A549 (cell line): ENCODE measurements at regions not wholly inside any gene's neighbourhood (a gene's known extent, or its start where the extent isn't known, plus 50 kb on each side); places are given as distances from the start of the nearest gene placed in this dataset.
"Not testable (repeated sequence)": the region's sequence is repeated elsewhere in the genome, so short reads cannot be mapped to it uniquely, and the experiment has no call there.

Experiments used
- ATAC-seq, 2 experiments: fragments of 200-7000 bp in 1 of 2; fragments of >200 bp in 1 of 2; cut with Nextera tagmentation in 1 of 2; cut with Tn5 transposase in 1 of 2; 3 replicates each; pipeline versions ENCODE4 v1.8.0 to v1.9.1; 2018 to 2020; ENCODE audit warnings: mild to moderate bottlenecking in 1 of 2, moderate library complexity in 1 of 2
- CTCF ChIA-PET: fragments of 300-600 bp; sonication (Branson Sonifier 250); formaldehyde crosslinking; extraction: SDS; loops from one replicate; lab custom pipeline; 2021; ENCODE audit warnings: antibody characterized with exemption, inconsistent platforms; lab: Yijun Ruan, JAX
- POLR2A ChIA-PET: fragments of 350-600 bp; formaldehyde crosslinking; extraction: SDS; loops from one replicate; lab custom pipeline; 2021; ENCODE audit warnings: antibody characterized with exemption, inconsistent platforms; lab: Yijun Ruan, JAX
- DNase-seq, 2 experiments: peaks; one replicate each; pipeline versions ENCODE4 v3.0.0 to v3.0.0-alpha.2; 2011 to 2016; ENCODE audit warnings: low read depth in 1 of 2, low spot score in 1 of 2
- FAIRE-seq: peaks from 2 replicates; lab custom pipeline; 2011; peaks lifted over from hg19 to GRCh38; lab: Jason Lieb, UNC
- H3K27ac ChIP-seq, 2 experiments: fragments of >200 bp; sonication (Bioruptor Twin); formaldehyde crosslinking; 3 replicates each; pipeline ENCODE4 v1.5.1; 2016 to 2017
- H3K4me1 ChIP-seq: fragments of >200 bp; sonication (Bioruptor Twin); formaldehyde crosslinking; 3 replicates; pipeline ENCODE4 v1.6.1; 2016
- H3K4me2 ChIP-seq: fragments of >200 bp; sonication (Bioruptor Twin); formaldehyde crosslinking; 3 replicates; pipeline ENCODE4 v1.6.1; 2016
- H3K4me3 ChIP-seq: fragments of >200 bp; sonication (Bioruptor Twin); formaldehyde crosslinking; 3 replicates; pipeline ENCODE4 v1.5.1; 2016
- H3K9me3 ChIP-seq: fragments of >200 bp; sonication (Bioruptor Twin); formaldehyde crosslinking; 3 replicates; pipeline ENCODE4 v1.6.1; 2016
- CBX8 ChIP-seq: fragments of 200-600 bp; sonication (generic); IDR thresholded peaks from 2 replicates; pipeline ENCODE4 v1.6.1; 2016
- CEBPB ChIP-seq, 2 experiments: fragments of >200 bp in 1 of 2; sonication (Bioruptor Twin) in 1 of 2; formaldehyde crosslinking in 1 of 2; IDR thresholded peaks; 2 replicates each; pipeline ENCODE4 v1.6.1; 2012 to 2016
- CHD2 ChIP-seq: fragments of 150-350 bp; IDR thresholded peaks from 2 replicates; pipeline ENCODE4 v1.6.1; 2014; ENCODE audit warnings: low read length; ENCODE audit not compliant: partially characterized antibody
- CHD4 ChIP-seq: fragments of 200-600 bp; sonication (generic); IDR thresholded peaks from 2 replicates; pipeline ENCODE4 v1.6.1; 2016; ENCODE audit warnings: antibody characterized with exemption, mild to moderate bottlenecking, borderline replicate concordance
- EP300 ChIP-seq, 2 experiments: fragments of >200 bp; sonication (Bioruptor Twin); formaldehyde crosslinking; IDR thresholded peaks; 2 replicates in 1 of 2; 3 replicates in 1 of 2; pipeline ENCODE4 v1.6.1; 2016 to 2017
- ESRRA ChIP-seq: fragments of 150-350 bp; IDR thresholded peaks from 2 replicates; pipeline ENCODE4 v1.6.1; 2014; ENCODE audit warnings: mild to moderate bottlenecking, low read length, borderline replicate concordance
- FOSB ChIP-seq: fragments of 250-450 bp; sonication (Bioruptor Pico); IDR thresholded peaks from 2 replicates; pipeline ENCODE4 v1.5.0; 2020; ENCODE audit warnings: mild to moderate bottlenecking, moderate library complexity
- FOXS1 ChIP-seq: fragments of 250-450 bp; sonication (Bioruptor Pico); IDR thresholded peaks from 2 replicates; pipeline ENCODE4 v1.5.0; 2020; ENCODE audit warnings: mild to moderate bottlenecking, moderate library complexity
- GATA3 ChIP-seq: IDR thresholded peaks from 2 replicates; pipeline ENCODE4 v1.6.1; 2012; ENCODE audit warnings: borderline replicate concordance
- HEYL ChIP-seq: fragments of 250-450 bp; sonication (Bioruptor Pico); IDR thresholded peaks from 2 replicates; pipeline ENCODE4 v1.8.0; 2021; ENCODE audit warnings: mild to moderate bottlenecking, moderate library complexity
- HOXB5 ChIP-seq: fragments of 250-450 bp; sonication (Bioruptor Pico); IDR thresholded peaks from 2 replicates; pipeline ENCODE4 v1.5.0; 2020; ENCODE audit warnings: mild to moderate bottlenecking, moderate library complexity
- KDM1A ChIP-seq: fragments of 200-600 bp; sonication (generic); IDR thresholded peaks from 2 replicates; pipeline ENCODE4 v1.6.1; 2016; ENCODE audit warnings: low read depth, mild to moderate bottlenecking
- KDM5A ChIP-seq: fragments of 200-600 bp; sonication (generic); IDR thresholded peaks from 2 replicates; pipeline ENCODE4 v1.6.1; 2016; ENCODE audit warnings: antibody characterized with exemption, mild to moderate bottlenecking
- NR3C1 ChIP-seq: fragments of >200 bp; sonication (Bioruptor Twin); formaldehyde crosslinking; IDR thresholded peaks from 3 replicates; pipeline ENCODE4 v1.6.1; 2017
- PHF8 ChIP-seq: fragments of 200-600 bp; sonication (generic); IDR thresholded peaks from 2 replicates; pipeline ENCODE4 v1.6.1; 2016; ENCODE audit warnings: low read depth, mild to moderate bottlenecking, antibody characterized with exemption, moderate library complexity, borderline replicate concordance
- RFX5 ChIP-seq: fragments of 450-650 bp; IDR thresholded peaks from 2 replicates; pipeline ENCODE4 v1.7.1; 2014; ENCODE audit warnings: antibody characterized with exemption, mild to moderate bottlenecking, moderate library complexity
- RNF2 ChIP-seq: fragments of 200-600 bp; sonication (generic); IDR thresholded peaks from 2 replicates; pipeline ENCODE4 v1.6.1; 2016; ENCODE audit warnings: low read depth, mild to moderate bottlenecking, antibody characterized with exemption, moderate library complexity, borderline replicate concordance
- SREBF2 ChIP-seq: fragments of 450-650 bp; IDR thresholded peaks from 2 replicates; pipeline ENCODE4 v1.6.1; 2014; ENCODE audit warnings: mild to moderate bottlenecking, moderate library complexity
- TP53 ChIP-seq: fragments of 250-450 bp; sonication (Bioruptor Pico); IDR thresholded peaks from 2 replicates; pipeline ENCODE4 v1.5.0; 2021; ENCODE audit warnings: mild to moderate bottlenecking, moderate library complexity
- ZC3H11A ChIP-seq: fragments of 450-650 bp; IDR thresholded peaks from 2 replicates; pipeline ENCODE4 v1.6.1; 2014; ENCODE audit warnings: antibody characterized with exemption, mild to moderate bottlenecking
- ZFP36 ChIP-seq: fragments of 450-650 bp; IDR thresholded peaks from 2 replicates; pipeline ENCODE4 v1.6.1; 2014; ENCODE audit warnings: borderline replicate concordance; ENCODE audit not compliant: partially characterized antibody
- ZNF302 ChIP-seq: fragments of 250-450 bp; sonication (Bioruptor Pico); IDR thresholded peaks from 2 replicates; pipeline ENCODE4 v1.9.0; 2021; ENCODE audit warnings: inconsistent platforms, mild to moderate bottlenecking, moderate library complexity
- WGBS: methylation state at CpG from one replicate; pipeline ENCODE4 v1.1.6; 2017; ENCODE audit errors: missing lambda C conversion rate; 5-methylcytosine and 5-hydroxymethylcytosine counted together
- TF ChIP-seq, protein P1 (sequence below): fragments of >200 bp; sonication (Bioruptor Twin); formaldehyde crosslinking; IDR thresholded peaks from 3 replicates; pipeline ENCODE4 v1.5.1; 2016
- TF ChIP-seq, protein P2 (sequence below): fragments of 450-650 bp; IDR thresholded peaks from 2 replicates; pipeline ENCODE4 v1.6.1; 2014; ENCODE audit warnings: antibody characterized with exemption

DNA sequence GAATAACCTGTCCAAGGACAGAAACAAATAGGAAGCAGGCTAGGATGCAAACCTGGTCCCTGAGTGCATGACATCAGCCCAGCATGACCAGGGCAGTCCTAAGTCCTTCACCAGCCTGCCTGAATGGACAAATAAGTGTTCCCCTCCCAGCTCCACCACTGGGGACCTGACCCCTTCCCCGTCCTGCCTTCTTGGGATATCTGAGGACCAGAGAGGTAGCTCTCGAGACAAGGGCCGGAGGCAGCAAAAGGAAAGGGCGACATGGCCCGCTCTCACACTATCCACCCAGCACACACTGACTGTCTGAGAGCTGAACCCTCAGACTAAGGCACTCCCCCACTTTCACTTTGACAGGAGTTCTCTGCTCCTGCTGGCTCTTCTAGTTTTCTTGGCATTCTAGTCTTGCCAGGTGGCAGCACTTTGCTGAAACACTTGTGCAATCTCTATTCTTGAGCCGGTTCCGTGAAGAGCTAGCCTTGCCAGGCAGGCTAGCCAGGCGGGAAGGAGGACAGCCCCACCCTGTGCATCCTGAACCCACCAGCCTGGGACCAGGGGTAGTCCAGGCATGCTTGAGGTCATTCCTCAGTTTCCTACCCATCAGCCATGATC, 251.1 kb upstream of the RAB4A start:
- H3K4me2 ChIP-seq, result no peak overlapping the region
- no peak overlapping the region for H3K27ac ChIP-seq
- H3K4me3 ChIP-seq, result no peak overlapping the region
- TF ChIP-seq GATA3 (no peak), HOXB5 (CRISPR knock-in tag) (no peak), CHD2 (no peak), ZC3H11A (no peak), NR3C1 (no peak), KDM1A (no peak), FOXS1 (CRISPR knock-in tag) (no peak), RFX5 (no peak), FOSB (CRISPR knock-in tag) (no peak)
- TF ChIP-seq, protein P1, sequence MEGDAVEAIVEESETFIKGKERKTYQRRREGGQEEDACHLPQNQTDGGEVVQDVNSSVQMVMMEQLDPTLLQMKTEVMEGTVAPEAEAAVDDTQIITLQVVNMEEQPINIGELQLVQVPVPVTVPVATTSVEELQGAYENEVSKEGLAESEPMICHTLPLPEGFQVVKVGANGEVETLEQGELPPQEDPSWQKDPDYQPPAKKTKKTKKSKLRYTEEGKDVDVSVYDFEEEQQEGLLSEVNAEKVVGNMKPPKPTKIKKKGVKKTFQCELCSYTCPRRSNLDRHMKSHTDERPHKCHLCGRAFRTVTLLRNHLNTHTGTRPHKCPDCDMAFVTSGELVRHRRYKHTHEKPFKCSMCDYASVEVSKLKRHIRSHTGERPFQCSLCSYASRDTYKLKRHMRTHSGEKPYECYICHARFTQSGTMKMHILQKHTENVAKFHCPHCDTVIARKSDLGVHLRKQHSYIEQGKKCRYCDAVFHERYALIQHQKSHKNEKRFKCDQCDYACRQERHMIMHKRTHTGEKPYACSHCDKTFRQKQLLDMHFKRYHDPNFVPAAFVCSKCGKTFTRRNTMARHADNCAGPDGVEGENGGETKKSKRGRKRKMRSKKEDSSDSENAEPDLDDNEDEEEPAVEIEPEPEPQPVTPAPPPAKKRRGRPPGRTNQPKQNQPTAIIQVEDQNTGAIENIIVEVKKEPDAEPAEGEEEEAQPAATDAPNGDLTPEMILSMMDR, result no peak
- FAIRE-seq, result no peak
- peaks cover 7% of the 10 kb centered on the region for H3K4me1 ChIP-seq
- H3K9me3 ChIP-seq, result no peaks in the 10 kb centered on the region
- CTCF ChIA-PET, result interaction anchor here (0.6 to 0.8 kb wide), 2 partner anchors 45 to 48 kb away, joined by 3 to 4 read pairs; no protein-coding TSS in a partner anchor
- WGBS, result 87% methylated on average over 8 of the region's 8 CpGs
- DNase-seq, result no peak
- POLR2A ChIA-PET, result no interaction called here
- no peak for ATAC-seq

DNA sequence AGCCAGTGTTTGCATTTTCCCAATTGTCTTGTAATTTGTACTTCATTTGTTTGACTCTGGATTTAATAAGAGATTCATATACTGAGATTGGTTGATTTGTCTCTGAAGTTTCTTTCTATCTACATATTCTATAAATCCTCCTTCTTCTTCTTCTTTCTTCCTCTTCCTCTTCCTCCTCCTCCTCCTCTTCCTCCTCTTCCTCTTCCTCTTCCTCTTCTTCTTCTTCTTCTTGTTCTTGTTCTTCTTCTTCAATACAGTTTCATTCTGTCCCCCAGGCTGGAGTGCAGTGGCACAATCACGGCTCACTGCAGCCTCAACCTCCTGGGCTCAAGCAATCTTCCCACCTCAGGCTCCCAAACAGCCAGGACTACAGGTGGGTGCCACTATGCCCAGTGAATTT, 249.9 kb upstream of the RAB4A start:
- CTCF ChIA-PET, ATAC-seq, H3K9me3 ChIP-seq, DNase-seq, H3K4me3 ChIP-seq, FAIRE-seq, H3K4me2 ChIP-seq, H3K27ac ChIP-seq, POLR2A ChIA-PET: not testable (repeated sequence)
- WGBS, result 90% methylated on average over 1 of the region's 1 CpG
- peaks cover 15% of the 10 kb centered on the region for H3K4me1 ChIP-seq

DNA sequence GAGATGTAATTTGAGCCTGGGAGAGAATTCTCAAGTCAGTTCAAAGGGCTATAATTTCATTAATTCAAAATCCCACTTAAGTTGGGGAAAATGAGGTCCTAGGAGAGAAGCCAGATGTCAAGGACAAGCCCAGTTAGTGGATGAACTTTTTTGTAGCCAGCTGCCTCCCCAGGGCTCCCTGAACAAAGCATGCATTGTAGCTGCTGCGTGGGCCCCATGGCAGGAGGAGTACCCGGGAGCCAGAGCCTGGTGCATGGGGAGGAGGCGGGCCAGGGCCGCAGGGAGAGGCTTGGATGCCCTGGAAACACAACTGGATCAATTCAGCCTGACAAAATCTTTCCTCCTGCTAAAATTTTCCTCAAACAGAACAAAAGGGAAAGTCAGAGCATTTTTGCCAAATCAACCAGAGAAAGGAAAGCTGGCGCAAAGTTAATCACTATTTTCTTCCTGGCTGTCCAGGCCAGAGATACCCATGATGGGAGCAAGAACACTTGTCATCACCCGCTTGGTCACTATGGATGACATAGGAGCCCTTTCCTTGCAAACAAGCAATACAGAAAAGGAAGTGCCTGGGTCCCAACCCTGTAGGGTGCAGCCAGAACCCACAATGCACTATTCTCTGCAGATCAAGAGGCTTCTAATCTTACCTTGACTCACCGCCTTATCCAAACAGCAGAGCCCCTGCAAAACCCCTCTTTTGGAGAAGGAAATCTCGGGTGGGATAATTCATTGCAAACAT, 248.1 kb upstream of the RAB4A start:
- CTCF ChIA-PET, result no interaction called here
- WGBS, result 83% methylated on average over 8 of the region's 8 CpGs
- no peak for ATAC-seq
- TF ChIP-seq KDM5A, result no peak
- TF ChIP-seq, all 56 proteins: peak for 0
- no peak overlapping the region for H3K4me2 ChIP-seq
- H3K4me3 ChIP-seq, result no peak overlapping the region
- no peak for FAIRE-seq
- no peak overlapping the region for H3K27ac ChIP-seq
- POLR2A ChIA-PET, result no interaction called here
- H3K9me3 ChIP-seq, result no peaks in the 10 kb centered on the region
- DNase-seq, result no peak
- peaks cover 19% of the 10 kb centered on the region for H3K4me1 ChIP-seq

DNA sequence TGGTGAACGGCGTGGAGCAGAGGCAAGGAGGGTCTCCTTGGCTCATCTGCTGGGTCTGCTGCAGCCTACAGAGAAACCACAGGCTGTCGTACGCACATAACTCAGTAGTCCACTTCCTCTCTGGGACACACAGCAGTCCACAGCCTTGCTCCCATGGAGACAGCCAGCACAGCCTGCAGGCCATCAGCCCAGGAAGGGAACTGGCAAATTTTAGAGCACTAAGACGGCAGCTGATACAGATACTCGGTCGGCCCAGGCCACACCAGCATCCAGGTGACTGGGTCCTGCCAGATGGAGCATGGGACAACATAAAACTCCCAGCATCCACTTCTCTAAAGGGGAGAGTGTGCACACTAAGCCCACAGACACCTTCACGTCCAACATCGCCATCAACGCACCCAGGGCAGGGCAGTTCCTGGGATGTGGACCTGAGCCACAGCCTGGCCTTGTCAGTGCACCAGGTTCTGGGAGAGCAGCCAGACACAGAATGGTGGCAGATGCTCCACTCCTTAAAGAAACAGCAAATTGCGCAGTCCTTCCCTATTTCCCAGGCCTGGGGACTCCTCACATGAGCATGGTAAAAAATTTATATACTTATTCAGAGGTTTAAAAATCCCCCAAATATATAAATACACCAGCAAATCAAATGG, 247.1 kb upstream of the RAB4A start:
- peak overlapping the region; percentile 69 to 89; a peak in 5 of 6 replicates for H3K27ac ChIP-seq
- ChIA-PET CTCF (interaction anchor here (1.4 kb wide), 1 partner anchor 10 kb away, joined by 4 read pairs; no protein-coding TSS in a partner anchor), POLR2A (no interaction called here)
- H3K9me3 ChIP-seq, result no peaks in the 10 kb centered on the region
- DNase-seq (no peak), ATAC-seq (no peak), FAIRE-seq (no peak)
- H3K4me2 ChIP-seq, result peak overlapping the region; percentile 46; the same call in 2 of the 3 replicates
- TF ChIP-seq CEBPB (IDR thresholded peaks at IDR 0.05), result no peak
- no peak for TF ChIP-seq KDM1A
- TF ChIP-seq, protein P2, sequence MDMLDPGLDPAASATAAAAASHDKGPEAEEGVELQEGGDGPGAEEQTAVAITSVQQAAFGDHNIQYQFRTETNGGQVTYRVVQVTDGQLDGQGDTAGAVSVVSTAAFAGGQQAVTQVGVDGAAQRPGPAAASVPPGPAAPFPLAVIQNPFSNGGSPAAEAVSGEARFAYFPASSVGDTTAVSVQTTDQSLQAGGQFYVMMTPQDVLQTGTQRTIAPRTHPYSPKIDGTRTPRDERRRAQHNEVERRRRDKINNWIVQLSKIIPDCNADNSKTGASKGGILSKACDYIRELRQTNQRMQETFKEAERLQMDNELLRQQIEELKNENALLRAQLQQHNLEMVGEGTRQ, result no peak
- no peak for TF ChIP-seq CBX8
- TF ChIP-seq RNF2, result no peak
- TF ChIP-seq TP53, result no peak
- no peak for TF ChIP-seq SREBF2
- no peak for TF ChIP-seq CHD4
- TF ChIP-seq GATA3, result no peak
- no peak for TF ChIP-seq RFX5
- no peak for TF ChIP-seq HOXB5 (CRISPR knock-in tag)
- TF ChIP-seq ZFP36, result no peak
- no peak for TF ChIP-seq ESRRA
- no peak for TF ChIP-seq PHF8
- TF ChIP-seq ZNF302 (CRISPR knock-in tag), result no peak
- TF ChIP-seq HEYL, result no peak
- TF ChIP-seq EP300 (IDR thresholded peaks at IDR 0.05), result no peak
- peaks cover 19% of the 10 kb centered on the region for H3K4me1 ChIP-seq
- no peak overlapping the region for H3K4me3 ChIP-seq
- 78% methylated on average over 8 of the region's 11 CpGs for WGBS
